Breast epithelium (tissue), 4 donors: ENCODE measurements at regions not wholly inside any gene's neighbourhood (a gene's known extent, or its start where the extent isn't known, plus 50 kb on each side); places are given as distances from the start of the nearest gene placed in this dataset.

Experiments
- DNase-seq, 2 donors: peaks; one replicate each; pipeline ENCODE4 v3.0.0-alpha.2; 2019; ENCODE audit warnings: low spot score in 2 of 2
- H3K27ac ChIP-seq, 2 donors: fragments of 200-600 bp; sonication (generic) in 1 of 2; one replicate each; pipeline ENCODE4 v1.5.1; 2016 to 2019; ENCODE audit warnings: mild to moderate bottlenecking in 1 of 2
- H3K27me3 ChIP-seq, 2 donors: fragments of 200-600 bp; sonication (generic) in 1 of 2; one replicate each; pipeline versions ENCODE4 v1.5.1 to v1.6.0; 2017 to 2019; ENCODE audit warnings: control low read depth in 1 of 2, mild to moderate bottlenecking in 1 of 2
- H3K36me3 ChIP-seq: fragments of 200-600 bp; one replicate; pipeline ENCODE4 v1.5.1; 2019
- H3K4me1 ChIP-seq, 2 donors: fragments of 200-600 bp; sonication (generic); one replicate each; pipeline ENCODE4 v1.5.1; 2016 to 2019; ENCODE audit warnings: control low read depth in 1 of 2
- H3K4me3 ChIP-seq, 3 donors: fragments of 200-600 bp; sonication (generic); 1 replicate in 2 of 3; 2 replicates in 1 of 3; pipeline ENCODE4 v1.5.1; 2016 to 2019; ENCODE audit warnings: mild to moderate bottlenecking in 3 of 3, moderate library complexity in 2 of 3
- H3K9me3 ChIP-seq, 2 donors: fragments of 200-600 bp; sonication (generic) in 1 of 2; one replicate each; pipeline ENCODE4 v1.5.1; 2016 to 2019; ENCODE audit warnings: control low read depth in 1 of 2
- CTCF ChIP-seq, 3 donors: fragments of 450-650 bp; IDR thresholded peaks; one replicate each; pipeline ENCODE4 v1.5.1; 2016 to 2017; ENCODE audit warnings: antibody characterized with exemption in 3 of 3, mild to moderate bottlenecking in 3 of 3, moderate library complexity in 3 of 3
- POLR2A ChIP-seq: fragments of 450-650 bp; IDR thresholded peaks from one replicate; pipeline ENCODE4 v1.6.1; 2016; ENCODE audit warnings: antibody characterized with exemption, mild to moderate bottlenecking, moderate library complexity
- POLR2AphosphoS5 ChIP-seq, 3 donors: sonication (generic); formaldehyde crosslinking; IDR thresholded peaks; one replicate each; pipeline ENCODE4 v1.6.1; 2017; ENCODE audit warnings: antibody characterized with exemption in 3 of 3
- intact Hi-C: fragments of 100-400 bp; cut with DNase I; formaldehyde crosslinking; loops from one replicate; pipeline ENCODE4 v1.15.1; 2023; ENCODE audit warnings: low total_unique reads

- no peak for DNase-seq
- no peak for TF ChIP-seq CTCF (IDR thresholded peaks at IDR 0.05)
- no peak for TF ChIP-seq POLR2A
- no peak for TF ChIP-seq POLR2AphosphoS5 (IDR thresholded peaks at IDR 0.05)
- no peak overlapping the region for H3K27ac ChIP-seq
- H3K9me3 ChIP-seq: no peaks in the 10 kb centered on the region
- no peak overlapping the region for H3K4me3 ChIP-seq
- intact Hi-C loops: no loop called here
- H3K4me1 ChIP-seq: peaks cover 0 to 5% of the 10 kb centered on the region in 2 donors
- H3K27me3 ChIP-seq: no peaks in the 10 kb centered on the region
- no peaks in the 10 kb centered on the region for H3K36me3 ChIP-seq
Measured at GRCh38 chr6:27138406-27138805, 109.1 kb upstream of the PRSS16 start.

DNA sequence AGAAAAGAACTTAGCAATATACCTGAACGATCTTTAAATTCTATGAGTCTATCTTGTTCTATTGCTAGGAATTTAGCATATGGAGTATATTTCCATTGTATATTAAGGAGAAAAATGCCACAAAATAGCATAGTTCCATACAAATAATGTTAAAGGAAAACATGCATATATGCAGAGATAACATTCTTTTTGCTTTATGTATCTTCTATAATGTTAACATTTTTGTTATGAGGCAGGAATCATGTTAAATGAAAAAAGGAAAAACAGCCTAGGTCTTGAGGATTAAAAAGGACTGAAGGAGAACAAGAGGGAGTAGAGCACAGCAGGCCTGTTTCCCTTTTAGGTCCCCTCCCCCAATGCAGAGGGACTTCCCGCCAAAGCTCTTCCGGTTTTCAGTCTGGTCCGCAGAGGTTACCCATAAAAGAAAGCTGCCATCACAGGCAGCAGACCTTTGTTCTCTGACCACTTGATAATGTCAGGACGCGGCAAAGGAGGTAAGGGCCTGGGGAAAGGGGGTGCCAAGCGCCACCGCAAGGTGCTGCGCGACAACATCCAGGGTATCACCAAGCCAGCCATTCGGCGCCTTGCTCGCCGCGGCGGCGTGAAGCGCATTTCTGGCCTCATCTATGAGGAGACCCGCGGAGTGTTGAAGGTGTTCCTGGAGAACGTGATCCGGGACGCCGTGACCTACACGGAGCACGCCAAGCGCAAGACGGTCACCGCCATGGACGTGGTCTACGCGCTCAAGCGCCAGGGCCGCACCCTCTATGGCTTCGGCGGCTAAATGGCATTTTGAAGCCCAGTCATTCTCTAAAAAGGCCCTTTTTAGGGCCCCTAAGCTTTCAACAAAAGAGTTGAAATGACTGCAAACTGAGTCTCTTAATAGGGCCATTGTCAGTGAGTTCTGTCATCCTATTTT is 108.4 kb upstream of the PRSS16 start:
- H3K9me3 ChIP-seq: no peaks in the 10 kb centered on the region
- no peaks in the 10 kb centered on the region for H3K27me3 ChIP-seq
- DNase-seq: no peak
- intact Hi-C loops: no loop called here
- H3K4me3 ChIP-seq: peak overlapping the region; percentile 43 to 78 (median 55)
- TF ChIP-seq POLR2A (no peak), POLR2AphosphoS5 (IDR thresholded peaks at IDR 0.05) (peak; percentile 63 to 76 (median 67)), CTCF (IDR thresholded peaks at IDR 0.05) (no peak)
- peaks cover 0 to 5% of the 10 kb centered on the region in 2 donors for H3K4me1 ChIP-seq
- H3K36me3 ChIP-seq: no peaks in the 10 kb centered on the region
- peak overlapping the region; percentile 76 to 89 for H3K27ac ChIP-seq

GRCh38 chr6:27139756-27140579 is 107.5 kb upstream of the PRSS16 start:
- Histone ChIP-seq H3K27me3 (no peaks in the 10 kb centered on the region), H3K4me3 (peak overlapping the region; percentile 43 to 78 (median 55)), H3K27ac (peak overlapping the region; percentile 76 to 89), H3K9me3 (no peaks in the 10 kb centered on the region), H3K4me1 (peaks cover 0 to 5% of the 10 kb centered on the region in 2 donors), H3K36me3 (no peaks in the 10 kb centered on the region)
- no peak for DNase-seq
- intact Hi-C loops: no loop called here
- no peak for TF ChIP-seq POLR2AphosphoS5 (IDR thresholded peaks at IDR 0.05)
- TF ChIP-seq CTCF (IDR thresholded peaks at IDR 0.05): no peak
- TF ChIP-seq POLR2A: no peak

- Histone ChIP-seq H3K9me3 (no peaks in the 10 kb centered on the region), H3K4me1 (peaks cover 0 to 5% of the 10 kb centered on the region in 2 donors), H3K27me3 (no peaks in the 10 kb centered on the region), H3K4me3 (no peak overlapping the region), H3K36me3 (no peaks in the 10 kb centered on the region), H3K27ac (no peak overlapping the region)
- DNase-seq: no peak
- TF ChIP-seq CTCF (IDR thresholded peaks at IDR 0.05): no peak
- TF ChIP-seq POLR2A: no peak
- no peak for TF ChIP-seq POLR2AphosphoS5 (IDR thresholded peaks at IDR 0.05)
- intact Hi-C loops: no loop called here
Measured at GRCh38 chr6:27140999-27141528, 106.4 kb upstream of the PRSS16 start.
